ENCODE measurements at regions not wholly inside any gene's neighbourhood (a gene's known extent, or its start where the extent isn't known, plus 50 kb on each side); places are given as distances from the start of the nearest gene placed in this dataset.
"Not testable (repeated sequence)": the region's sequence is repeated elsewhere in the genome, so short reads cannot be mapped to it uniquely, and the experiment has no call there.

GRCh38 chr5:157945822-157946221 lies 86.9 kb upstream of the CLINT1 start:
- H3K36me3 ChIP-seq (ENCODE audit: control insufficient read depth, insufficient read depth, low read length); DNase-seq (ENCODE audit: low read depth, low spot score); H3K27me3 ChIP-seq (ENCODE audit: control insufficient read depth, insufficient read depth, low read length); H3K9me3 ChIP-seq (ENCODE audit: control insufficient read depth, insufficient read depth, low read length); H3K4me3 ChIP-seq (ENCODE audit: low read length); H3K4me1 ChIP-seq (ENCODE audit: control insufficient read depth, insufficient read depth, low read length); H3K27ac ChIP-seq (ENCODE audit: low read length): not testable (repeated sequence)
- WGBS (ENCODE audit: insufficient coverage, insufficient read length): no CpG with 5 or more reads among the region's 5 CpGs

- Histone ChIP-seq H3K4me1 (ENCODE audit: control insufficient read depth, insufficient read depth, low read length) (no peaks in the 10 kb centered on the region), H3K9me3 (ENCODE audit: control insufficient read depth, insufficient read depth, low read length) (no peaks in the 10 kb centered on the region), H3K27ac (ENCODE audit: low read length) (no peak overlapping the region), H3K36me3 (ENCODE audit: control insufficient read depth, insufficient read depth, low read length) (no peaks in the 10 kb centered on the region), H3K27me3 (ENCODE audit: control insufficient read depth, insufficient read depth, low read length) (no peaks in the 10 kb centered on the region), H3K4me3 (ENCODE audit: low read length) (no peak overlapping the region)
- DNase-seq (ENCODE audit: low read depth, low spot score): no peak
- WGBS (ENCODE audit: insufficient coverage, insufficient read length): no CpG with 5 or more reads among the region's 6 CpGs
Measured at GRCh38 chr5:157944938-157945337, 86.0 kb upstream of the CLINT1 start.

- no CpG with 5 or more reads among the region's 6 CpGs for WGBS (ENCODE audit: insufficient coverage, insufficient read length)
- H3K9me3 ChIP-seq (ENCODE audit: control insufficient read depth, insufficient read depth, low read length): no peaks in the 10 kb centered on the region
- DNase-seq (ENCODE audit: low read depth, low spot score): no peak
- no peak overlapping the region for H3K4me3 ChIP-seq (ENCODE audit: low read length)
- no peaks in the 10 kb centered on the region for H3K36me3 ChIP-seq (ENCODE audit: control insufficient read depth, insufficient read depth, low read length)
- no peak overlapping the region for H3K27ac ChIP-seq (ENCODE audit: low read length)
- no peaks in the 10 kb centered on the region for H3K4me1 ChIP-seq (ENCODE audit: control insufficient read depth, insufficient read depth, low read length)
- no peaks in the 10 kb centered on the region for H3K27me3 ChIP-seq (ENCODE audit: control insufficient read depth, insufficient read depth, low read length)
Measured at GRCh38 chr5:157944077-157944633, 85.2 kb upstream of the CLINT1 start.

GRCh38 chr5:157942595-157942994 lies 83.7 kb upstream of the CLINT1 start:
- Histone ChIP-seq H3K27me3 (ENCODE audit: control insufficient read depth, insufficient read depth, low read length) (no peaks in the 10 kb centered on the region), H3K4me1 (ENCODE audit: control insufficient read depth, insufficient read depth, low read length) (no peaks in the 10 kb centered on the region), H3K4me3 (ENCODE audit: low read length) (no peak overlapping the region), H3K27ac (ENCODE audit: low read length) (no peak overlapping the region), H3K36me3 (ENCODE audit: control insufficient read depth, insufficient read depth, low read length) (no peaks in the 10 kb centered on the region), H3K9me3 (ENCODE audit: control insufficient read depth, insufficient read depth, low read length) (no peaks in the 10 kb centered on the region)
- no peak for DNase-seq (ENCODE audit: low read depth, low spot score)
- no CpG with 5 or more reads among the region's 1 CpG for WGBS (ENCODE audit: insufficient coverage, insufficient read length)

GRCh38 chr5:157941616-157942015 lies 82.7 kb upstream of the CLINT1 start:
- Histone ChIP-seq H3K27me3 (ENCODE audit: control insufficient read depth, insufficient read depth, low read length) (no peaks in the 10 kb centered on the region), H3K27ac (ENCODE audit: low read length) (no peak overlapping the region)

GRCh38 chr5:157938101-157938500 lies 79.2 kb upstream of the CLINT1 start:
- H3K36me3 ChIP-seq (ENCODE audit: control insufficient read depth, insufficient read depth, low read length); H3K27me3 ChIP-seq (ENCODE audit: control insufficient read depth, insufficient read depth, low read length); H3K9me3 ChIP-seq (ENCODE audit: control insufficient read depth, insufficient read depth, low read length); H3K27ac ChIP-seq (ENCODE audit: low read length); H3K4me3 ChIP-seq (ENCODE audit: low read length); H3K4me1 ChIP-seq (ENCODE audit: control insufficient read depth, insufficient read depth, low read length); DNase-seq (ENCODE audit: low read depth, low spot score): not testable (repeated sequence)
- no CpG with 5 or more reads among the region's 6 CpGs for WGBS (ENCODE audit: insufficient coverage, insufficient read length)

More at GRCh38 chr5:157941616-157942015, 82.7 kb upstream of the CLINT1 start:
- no CpG with 5 or more reads among the region's 3 CpGs for WGBS (ENCODE audit: insufficient coverage, insufficient read length)
- no peaks in the 10 kb centered on the region for H3K36me3 ChIP-seq (ENCODE audit: control insufficient read depth, insufficient read depth, low read length)
- no peaks in the 10 kb centered on the region for H3K4me1 ChIP-seq (ENCODE audit: control insufficient read depth, insufficient read depth, low read length)
- DNase-seq (ENCODE audit: low read depth, low spot score): no peak
- no peak overlapping the region for H3K4me3 ChIP-seq (ENCODE audit: low read length)
- no peaks in the 10 kb centered on the region for H3K9me3 ChIP-seq (ENCODE audit: control insufficient read depth, insufficient read depth, low read length)

GRCh38 chr5:157936776-157937501 lies 78.0 kb upstream of the CLINT1 start:
- DNase-seq (ENCODE audit: low read depth, low spot score): not testable (repeated sequence)
- WGBS (ENCODE audit: insufficient coverage, insufficient read length): no CpG with 5 or more reads among the region's 3 CpGs

GRCh38 chr5:157934600-157934999 lies 75.7 kb upstream of the CLINT1 start:
- no CpG with 5 or more reads among the region's 3 CpGs for WGBS (ENCODE audit: insufficient coverage, insufficient read length)
- H3K4me3 ChIP-seq (ENCODE audit: low read length): no peak overlapping the region

More at GRCh38 chr5:157936776-157937501, 78.0 kb upstream of the CLINT1 start:
- H3K27ac ChIP-seq (ENCODE audit: low read length); H3K27me3 ChIP-seq (ENCODE audit: control insufficient read depth, insufficient read depth, low read length); H3K4me1 ChIP-seq (ENCODE audit: control insufficient read depth, insufficient read depth, low read length); H3K9me3 ChIP-seq (ENCODE audit: control insufficient read depth, insufficient read depth, low read length); H3K36me3 ChIP-seq (ENCODE audit: control insufficient read depth, insufficient read depth, low read length); H3K4me3 ChIP-seq (ENCODE audit: low read length): not testable (repeated sequence)

GRCh38 chr5:157933005-157933404 lies 74.1 kb upstream of the CLINT1 start:
- H3K27me3 ChIP-seq (ENCODE audit: control insufficient read depth, insufficient read depth, low read length): no peaks in the 10 kb centered on the region
- WGBS (ENCODE audit: insufficient coverage, insufficient read length): no CpG with 5 or more reads among the region's 5 CpGs
- no peaks in the 10 kb centered on the region for H3K36me3 ChIP-seq (ENCODE audit: control insufficient read depth, insufficient read depth, low read length)

More at GRCh38 chr5:157934600-157934999, 75.7 kb upstream of the CLINT1 start:
- H3K27me3 ChIP-seq (ENCODE audit: control insufficient read depth, insufficient read depth, low read length): no peaks in the 10 kb centered on the region
- no peaks in the 10 kb centered on the region for H3K4me1 ChIP-seq (ENCODE audit: control insufficient read depth, insufficient read depth, low read length)
- no peaks in the 10 kb centered on the region for H3K9me3 ChIP-seq (ENCODE audit: control insufficient read depth, insufficient read depth, low read length)
- DNase-seq (ENCODE audit: low read depth, low spot score): no peak
- no peak overlapping the region for H3K27ac ChIP-seq (ENCODE audit: low read length)
- H3K36me3 ChIP-seq (ENCODE audit: control insufficient read depth, insufficient read depth, low read length): no peaks in the 10 kb centered on the region

GRCh38 chr5:157930710-157931109 lies 71.8 kb upstream of the CLINT1 start:
- no peaks in the 10 kb centered on the region for H3K27me3 ChIP-seq (ENCODE audit: control insufficient read depth, insufficient read depth, low read length)
- no peaks in the 10 kb centered on the region for H3K36me3 ChIP-seq (ENCODE audit: control insufficient read depth, insufficient read depth, low read length)
- H3K4me3 ChIP-seq (ENCODE audit: low read length): no peak overlapping the region
- no peaks in the 10 kb centered on the region for H3K9me3 ChIP-seq (ENCODE audit: control insufficient read depth, insufficient read depth, low read length)
- peaks cover 5% of the 10 kb centered on the region for H3K4me1 ChIP-seq (ENCODE audit: control insufficient read depth, insufficient read depth, low read length)
- WGBS (ENCODE audit: insufficient coverage, insufficient read length): no CpG with 5 or more reads among the region's 7 CpGs
- no peak for DNase-seq (ENCODE audit: low read depth, low spot score)
- H3K27ac ChIP-seq (ENCODE audit: low read length): no peak overlapping the region

More at GRCh38 chr5:157933005-157933404, 74.1 kb upstream of the CLINT1 start:
- H3K4me3 ChIP-seq (ENCODE audit: low read length): no peak overlapping the region
- H3K9me3 ChIP-seq (ENCODE audit: control insufficient read depth, insufficient read depth, low read length): no peaks in the 10 kb centered on the region
- no peak overlapping the region for H3K27ac ChIP-seq (ENCODE audit: low read length)
- no peak for DNase-seq (ENCODE audit: low read depth, low spot score)
- H3K4me1 ChIP-seq (ENCODE audit: control insufficient read depth, insufficient read depth, low read length): no peaks in the 10 kb centered on the region

GRCh38 chr5:157926977-157927376 lies 68.0 kb upstream of the CLINT1 start:
- no peak overlapping the region for H3K27ac ChIP-seq (ENCODE audit: low read length)
- no peaks in the 10 kb centered on the region for H3K27me3 ChIP-seq (ENCODE audit: control insufficient read depth, insufficient read depth, low read length)
- H3K4me1 ChIP-seq (ENCODE audit: control insufficient read depth, insufficient read depth, low read length): peaks cover 7% of the 10 kb centered on the region
- no peaks in the 10 kb centered on the region for H3K9me3 ChIP-seq (ENCODE audit: control insufficient read depth, insufficient read depth, low read length)
- DNase-seq (ENCODE audit: low read depth, low spot score): no peak
- no CpG with 5 or more reads among the region's 4 CpGs for WGBS (ENCODE audit: insufficient coverage, insufficient read length)
- H3K4me3 ChIP-seq (ENCODE audit: low read length): no peak overlapping the region
- no peaks in the 10 kb centered on the region for H3K36me3 ChIP-seq (ENCODE audit: control insufficient read depth, insufficient read depth, low read length)

Measured in iPS DF 6.9 (cell line).